Neural cell (in vitro differentiated cells): ENCODE measurements at regions not wholly inside any gene's neighbourhood (a gene's known extent, or its start where the extent isn't known, plus 50 kb on each side); places are given as distances from the start of the nearest gene placed in this dataset.

Source experiments
- H2AFZ ChIP-seq: fragments of 200-600, 300-800 bp; sonication (generic), shearing (Covaris generic); 2 replicates; pipeline ENCODE4 v1.6.0; 2014; ENCODE audit warnings: low read depth, mild to moderate bottlenecking, antibody characterized with exemption, low read length, moderate library complexity
- H3F3A ChIP-seq: fragments of 200-600 bp; shearing (Covaris generic); 2 replicates; pipeline ENCODE4 v1.6.1; 2016; ENCODE audit warnings: mild to moderate bottlenecking, moderate library complexity, mixed read lengths, antibody characterized with exemption, low read length; ENCODE audit not compliant: insufficient read depth, poor library complexity, severe bottlenecking
- H3K27ac ChIP-seq: fragments of 200-600, 300-800 bp; sonication (generic), shearing (Covaris generic); 2 replicates; pipeline ENCODE4 v1.5.1; 2014; ENCODE audit warnings: mild to moderate bottlenecking, low read length, moderate library complexity
- H3K27me3 ChIP-seq: fragments of 300-800, 200-600 bp; sonication (generic), shearing (Covaris generic); 2 replicates; pipeline ENCODE4 v1.6.0; 2014; ENCODE audit warnings: mild to moderate bottlenecking, low read depth, low read length, moderate library complexity; ENCODE audit not compliant: insufficient read depth
- H3K36me3 ChIP-seq: fragments of 300-800, 200-600 bp; sonication (generic), shearing (Covaris generic); 2 replicates; pipeline ENCODE4 v1.5.1; 2014; ENCODE audit warnings: mild to moderate bottlenecking, antibody characterized with exemption, low read length, moderate library complexity; ENCODE audit not compliant: insufficient read depth
- H3K4me2 ChIP-seq: fragments of 300-800, 200-600 bp; sonication (generic), shearing (Covaris generic); 2 replicates; pipeline ENCODE4 v1.6.0; 2014; ENCODE audit warnings: mild to moderate bottlenecking, low read length
- H3K4me3 ChIP-seq: fragments of 300-800, 200-600 bp; sonication (generic), shearing (Covaris generic); 2 replicates; pipeline ENCODE4 v1.5.1; 2014; ENCODE audit warnings: mild to moderate bottlenecking, low read length, moderate library complexity
- H3K79me2 ChIP-seq: fragments of 200-600 bp; shearing (Covaris generic); replicated peaks from 2 replicates; pipeline ENCODE4 v1.6.0; 2014; ENCODE audit warnings: mild to moderate bottlenecking, low read length, moderate library complexity; ENCODE audit not compliant: insufficient read depth
- H3K9ac ChIP-seq: fragments of 300-800, 200-600 bp; sonication (generic), shearing (Covaris generic); 2 replicates; pipeline ENCODE4 v1.6.1; 2016; ENCODE audit warnings: mild to moderate bottlenecking, low read length, mixed read lengths
- H3K9me2 ChIP-seq: fragments of 200-600 bp; shearing (Covaris generic); 2 replicates; pipeline ENCODE4 v1.6.1; 2016; ENCODE audit warnings: mild to moderate bottlenecking, low read length, mixed read lengths; ENCODE audit not compliant: insufficient read depth
- H3K9me3 ChIP-seq: fragments of 200-600, 300-800 bp; sonication (generic), shearing (Covaris generic); 2 replicates; pipeline ENCODE4 v1.6.1; 2016; ENCODE audit warnings: mild to moderate bottlenecking, mixed run types, low read length, moderate library complexity, mixed read lengths
- H4K20me1 ChIP-seq: fragments of 200-600 bp; shearing (Covaris generic); 2 replicates; pipeline ENCODE4 v1.6.1; 2016; ENCODE audit warnings: mild to moderate bottlenecking, mixed run types; ENCODE audit not compliant: insufficient read depth
- CTCF ChIP-seq: fragments of 450-650 bp; IDR thresholded peaks from 2 replicates; pipeline ENCODE4 v1.5.1; 2014; ENCODE audit warnings: antibody characterized with exemption, mild to moderate bottlenecking, moderate library complexity; ENCODE audit not compliant: poor library complexity, severe bottlenecking
- EP300 ChIP-seq: fragments of 450-650 bp; conservative IDR thresholded peaks from 2 replicates; pipeline ENCODE4 v1.6.1; 2014; ENCODE audit warnings: antibody characterized with exemption, mild to moderate bottlenecking, moderate library complexity; ENCODE audit not compliant: poor library complexity, severe bottlenecking
- EZH2 ChIP-seq: fragments of 200-600, 300-800 bp; shearing (Covaris generic), sonication (generic); IDR thresholded peaks from 2 replicates; pipeline ENCODE4 v1.6.1; 2014; ENCODE audit warnings: antibody characterized with exemption, low read length, borderline replicate concordance, mild to moderate bottlenecking; ENCODE audit not compliant: insufficient read depth, poor library complexity, severe bottlenecking
- MXI1 ChIP-seq: fragments of 450-650 bp; conservative IDR thresholded peaks from 2 replicates; pipeline ENCODE4 v1.6.1; 2014; ENCODE audit warnings: antibody characterized with exemption, mild to moderate bottlenecking; ENCODE audit not compliant: poor library complexity, severe bottlenecking
- POLR2AphosphoS5 ChIP-seq: IDR thresholded peaks from 2 replicates; pipeline ENCODE4 v1.6.1; 2012
- RAD21 ChIP-seq: fragments of 450-650 bp; conservative IDR thresholded peaks from 2 replicates; pipeline ENCODE4 v1.6.1; 2014; ENCODE audit warnings: antibody characterized with exemption, mild to moderate bottlenecking, moderate library complexity
- REST ChIP-seq: IDR thresholded peaks from 2 replicates; pipeline ENCODE4 v1.6.1; 2012; ENCODE audit warnings: borderline replicate concordance
- SMC3 ChIP-seq: fragments of 450-650 bp; conservative IDR thresholded peaks from 2 replicates; pipeline ENCODE4 v1.6.1; 2014; ENCODE audit warnings: antibody characterized with exemption, mild to moderate bottlenecking, moderate library complexity; ENCODE audit not compliant: poor library complexity
- TAF1 ChIP-seq: IDR thresholded peaks from 2 replicates; pipeline ENCODE4 v1.6.1; 2012; ENCODE audit warnings: low read depth

- Histone ChIP-seq H3F3A (peaks cover 8% of the 10 kb centered on the region), H3K9me2 (no peaks in the 10 kb centered on the region)
- TF ChIP-seq EZH2 (no peak), MXI1 (no peak), TAF1 (no peak), SMC3 (peak; percentile 66), POLR2AphosphoS5 (no peak), REST (no peak), RAD21 (peak; percentile 64), EP300 (no peak), CTCF (peak; percentile 67)
Measured at GRCh38 chr16:74035816-74036215, 260.8 kb upstream of the PSMD7 start.

GRCh38 chr16:74034862-74035261 is 261.8 kb upstream of the PSMD7 start:
- no peaks in the 10 kb centered on the region for H3K9me2 ChIP-seq
- no peaks in the 10 kb centered on the region for H3K36me3 ChIP-seq
- H3K9me3 ChIP-seq: no peaks in the 10 kb centered on the region
- peaks cover 32% of the 10 kb centered on the region for H3K79me2 ChIP-seq
- H3K4me2 ChIP-seq: peak overlapping the region; percentile 28
- H4K20me1 ChIP-seq: no peaks in the 10 kb centered on the region
- H3K4me3 ChIP-seq: no peak overlapping the region
- TF ChIP-seq MXI1: no peak
- TF ChIP-seq REST: no peak
- peak; percentile 87 for TF ChIP-seq RAD21
- no peak for TF ChIP-seq POLR2AphosphoS5
- peak; percentile 80 for TF ChIP-seq SMC3
- TF ChIP-seq EZH2: no peak
- peak; percentile 83 for TF ChIP-seq CTCF
- no peak for TF ChIP-seq TAF1
- TF ChIP-seq EP300: no peak
- H3F3A ChIP-seq: peaks cover 12% of the 10 kb centered on the region
- no peak overlapping the region for H2AFZ ChIP-seq
- peak overlapping the region; percentile 77 for H3K27ac ChIP-seq
- no peaks in the 10 kb centered on the region for H3K27me3 ChIP-seq
- H3K9ac ChIP-seq: peak overlapping the region; percentile 53

More at GRCh38 chr16:74035816-74036215, 260.8 kb upstream of the PSMD7 start:
- Histone ChIP-seq H2AFZ (no peak overlapping the region), H3K36me3 (no peaks in the 10 kb centered on the region), H3K9me3 (no peaks in the 10 kb centered on the region), H4K20me1 (no peaks in the 10 kb centered on the region), H3K4me2 (no peak overlapping the region), H3K27me3 (no peaks in the 10 kb centered on the region), H3K4me3 (no peak overlapping the region), H3K79me2 (peaks cover 32% of the 10 kb centered on the region), H3K9ac (peak overlapping the region; percentile 40), H3K27ac (peak overlapping the region; percentile 77)
